ENCODE measurements at regions not wholly inside any gene's neighbourhood (a gene's known extent, or its start where the extent isn't known, plus 50 kb on each side); places are given as distances from the start of the nearest gene placed in this dataset.
"Not testable (repeated sequence)": the region's sequence is repeated elsewhere in the genome, so short reads cannot be mapped to it uniquely, and the experiment has no call there.

DNA sequence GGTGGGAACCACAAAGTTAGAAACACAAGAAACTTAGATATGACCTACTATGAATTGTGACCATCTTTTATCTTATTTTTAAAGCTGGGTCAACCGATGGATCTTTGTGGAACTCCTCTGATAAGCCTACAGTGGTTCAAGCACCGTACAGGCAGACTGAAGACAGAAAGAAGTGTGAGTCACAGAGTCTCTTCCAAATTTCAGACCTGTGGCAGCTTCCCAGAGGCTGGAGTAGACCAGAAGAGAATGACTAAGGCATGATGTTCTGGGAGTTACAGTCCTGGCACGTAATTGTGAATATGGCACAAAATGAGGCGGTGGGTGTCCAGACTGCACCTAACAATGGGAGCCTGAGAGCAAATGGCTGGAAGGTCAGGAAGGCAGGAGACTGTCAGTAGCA is 70.0 kb downstream of the LMO4 start:
- DNase-seq = no peak

DNA sequence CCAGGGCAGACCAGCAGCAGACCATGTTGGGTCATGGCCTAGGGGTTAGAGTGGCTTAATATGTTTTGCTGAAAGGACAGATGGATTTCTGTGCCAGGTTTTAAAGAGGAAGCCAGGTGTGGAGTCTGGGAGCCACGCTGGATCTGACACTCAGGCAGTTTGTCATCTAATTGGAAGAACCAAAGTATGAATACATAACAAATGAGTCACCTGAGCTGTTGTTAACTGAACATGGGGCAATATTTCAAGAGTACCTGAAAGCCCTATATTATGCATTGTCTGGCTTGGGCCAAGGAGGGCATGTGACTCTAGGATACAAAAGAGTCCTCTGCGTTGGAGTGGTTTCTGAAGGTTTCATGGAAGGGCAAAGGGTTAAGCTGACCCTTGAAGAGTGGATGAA is 70.6 kb downstream of the LMO4 start:
- no peak for DNase-seq

DNA sequence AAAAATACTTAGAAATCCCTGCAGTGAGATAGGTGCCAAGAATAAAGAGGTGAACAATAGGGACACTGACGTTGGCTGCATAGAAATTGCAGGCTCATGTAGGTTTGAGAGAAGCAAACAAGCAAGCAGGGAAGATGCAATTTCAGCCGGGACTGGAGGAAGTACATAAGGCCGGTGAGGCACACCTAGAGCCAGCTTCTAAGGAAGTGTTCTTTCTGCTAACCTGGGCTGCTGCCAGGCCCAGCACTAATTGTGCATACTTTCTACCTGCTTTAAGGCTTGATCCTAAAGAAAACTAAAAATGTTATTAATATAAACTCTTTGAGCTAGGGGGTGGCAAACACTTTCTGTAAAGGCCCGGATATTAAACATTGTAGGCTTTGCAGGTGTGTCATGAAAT is 71.0 kb downstream of the LMO4 start:
- DNase-seq = no peak

DNA sequence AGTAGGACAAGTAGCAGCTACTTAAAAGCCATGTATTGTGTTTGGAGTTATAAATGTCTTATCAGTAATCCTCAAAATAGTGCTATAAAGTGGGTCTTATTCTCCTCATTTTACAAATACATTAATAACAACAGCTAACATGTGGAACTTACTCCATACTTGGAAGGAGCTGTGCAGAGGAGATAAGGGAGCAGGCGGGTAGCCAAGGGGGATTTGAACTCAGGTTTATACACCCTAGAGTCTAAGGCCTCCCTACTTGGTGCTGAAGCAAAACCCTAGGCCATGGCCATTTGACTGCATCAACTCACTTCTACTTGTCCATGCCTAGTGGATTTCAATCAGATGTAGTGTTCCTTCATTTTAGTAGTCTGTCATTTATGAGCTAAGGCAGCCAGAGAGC is 72.1 kb downstream of the LMO4 start:
- DNase-seq = no peak

- DNase-seq = no peak
Observed at GRCh38 chr1:87402241-87403002, 73.7 kb downstream of the LMO4 start.

DNA sequence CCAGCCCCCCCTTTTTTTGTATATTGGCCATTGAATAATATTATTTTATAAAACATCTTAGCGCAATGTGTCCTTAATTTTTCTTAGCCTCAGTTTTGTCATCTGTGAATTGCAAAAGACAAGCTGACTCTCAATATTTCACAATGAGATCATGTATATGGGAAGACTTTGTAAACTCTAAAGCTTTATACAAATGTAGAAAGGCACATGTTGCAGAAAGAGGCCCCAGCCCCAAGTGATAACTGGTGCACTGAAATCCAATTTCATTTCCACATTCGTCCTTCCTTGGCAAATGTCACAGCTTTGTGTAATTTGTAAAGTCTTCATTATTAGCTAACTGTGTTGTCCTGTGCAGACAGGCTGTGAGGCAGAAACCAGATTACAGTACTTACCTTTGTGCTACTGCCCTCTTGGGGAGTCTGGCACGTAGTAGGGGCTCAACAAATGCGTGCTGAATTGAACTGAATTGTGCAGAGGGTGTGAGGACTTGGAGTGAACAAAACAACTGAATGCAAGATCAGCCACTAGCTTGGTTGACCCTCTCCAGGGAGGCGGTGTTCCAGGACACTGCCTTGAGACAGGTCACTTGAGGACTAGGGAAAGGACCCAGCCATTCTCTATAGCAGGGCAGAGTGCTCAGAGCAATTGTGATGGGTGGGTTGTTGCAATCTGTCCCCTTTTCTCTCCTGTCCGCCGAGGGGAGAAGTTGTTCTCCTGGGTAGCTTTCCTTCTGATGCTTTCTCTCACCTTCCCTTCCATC is 74.6 kb downstream of the LMO4 start:
- no peak for DNase-seq

DNA sequence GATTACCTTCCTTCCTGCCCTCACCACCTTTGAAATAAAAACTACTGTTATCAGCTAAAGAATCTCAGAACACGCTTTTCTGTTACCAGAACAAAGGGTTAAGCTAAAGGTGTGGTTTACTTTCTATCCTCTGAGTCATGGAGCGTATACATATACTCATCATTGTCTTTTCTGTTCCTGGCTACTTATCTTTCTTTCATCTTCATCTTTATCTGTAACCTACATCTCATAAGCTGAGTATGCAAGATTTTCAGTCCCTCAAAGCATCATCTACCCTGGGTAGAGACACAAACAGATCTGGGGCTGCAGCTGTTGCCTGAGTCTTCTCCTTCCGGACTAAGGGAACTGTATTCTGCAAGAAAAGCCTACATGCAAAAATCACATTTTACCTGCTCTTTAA is 75.6 kb downstream of the LMO4 start:
- DNase-seq = peak; percentile 67

DNA sequence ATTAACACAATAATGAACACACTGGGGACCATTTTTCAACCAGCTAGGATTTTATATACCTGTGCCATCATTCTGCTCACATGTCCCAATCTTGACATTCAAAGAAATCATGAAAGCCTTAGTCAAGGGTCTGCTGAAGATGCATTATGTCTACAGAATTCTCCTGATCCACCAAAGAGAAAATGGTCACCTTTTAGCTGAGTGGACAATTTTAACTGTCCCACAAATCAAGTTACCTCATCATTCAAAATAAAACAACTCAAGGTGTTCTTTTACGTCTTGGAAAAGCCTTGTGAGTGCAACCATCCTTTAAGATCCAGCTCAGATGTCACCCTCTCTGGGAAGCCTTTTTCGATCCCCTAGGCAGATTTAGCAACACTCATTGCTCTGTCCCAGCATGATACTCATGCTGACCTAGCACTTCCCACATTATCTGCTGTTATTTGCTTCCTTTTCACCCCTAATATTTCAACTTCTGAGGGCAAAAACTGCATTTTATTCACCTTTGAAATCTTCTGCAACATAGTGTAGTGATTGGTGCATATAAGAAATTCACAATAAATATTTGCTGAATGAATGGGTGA is 80.1 kb downstream of the LMO4 start:
- no peak for DNase-seq

DNA sequence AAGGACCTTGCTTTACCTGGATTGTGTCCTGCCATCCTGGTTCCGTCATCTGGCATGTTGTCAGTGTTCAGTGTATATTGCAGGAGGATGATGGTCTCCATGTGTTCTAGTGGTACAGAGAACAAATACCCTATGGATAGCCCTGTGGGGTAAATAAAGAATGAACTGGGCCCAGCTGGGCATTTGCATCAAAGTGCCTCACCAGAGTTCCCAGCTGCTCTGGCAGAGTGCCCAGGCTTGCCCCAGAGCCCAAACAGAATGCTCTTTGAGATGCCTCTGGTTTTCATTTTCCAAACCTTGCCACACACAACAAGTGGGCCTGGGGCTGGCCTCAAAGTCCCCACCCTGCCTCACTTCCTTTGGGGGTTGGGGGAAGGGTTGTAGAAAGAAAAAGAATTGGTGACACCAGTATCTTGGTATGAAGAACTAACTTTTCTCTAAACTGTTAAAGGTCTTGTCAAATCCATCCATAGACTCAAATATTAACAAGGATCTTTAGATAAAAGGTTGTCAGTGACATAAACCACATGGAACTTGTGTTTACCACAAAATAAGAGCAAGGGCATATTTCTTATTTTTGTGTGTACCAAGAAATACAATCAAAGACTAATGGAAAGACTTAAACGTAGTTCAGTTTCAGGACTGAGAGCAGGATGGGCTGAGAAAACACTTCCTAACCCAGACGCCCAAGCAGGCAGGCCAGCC is 82.2 kb downstream of the LMO4 start:
- DNase-seq = no peak

- DNase-seq = not testable (repeated sequence)
Observed at GRCh38 chr1:87413846-87414245, 85.2 kb downstream of the LMO4 start.

DNA sequence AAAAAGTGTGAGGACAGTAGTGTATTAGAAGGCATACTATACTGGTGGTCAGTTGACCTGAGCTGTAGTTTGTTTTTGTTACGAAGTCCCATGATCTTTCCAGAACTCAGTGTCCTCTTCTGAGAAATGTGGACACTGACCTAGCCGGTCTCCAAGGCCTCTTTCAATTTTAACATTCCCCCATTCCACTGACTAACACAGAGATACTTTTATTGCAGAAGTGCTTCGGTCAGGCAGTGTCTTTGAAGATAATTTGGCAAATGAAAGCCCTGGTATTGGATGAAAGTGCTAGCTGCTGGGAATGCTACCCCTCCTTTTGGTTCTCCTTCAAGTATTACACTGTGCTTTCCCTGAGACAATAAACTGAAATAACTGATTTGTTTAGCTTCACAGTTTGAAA is 89.4 kb downstream of the LMO4 start:
- no peak for DNase-seq

GRCh38 chr1:87421809-87422208 is 93.1 kb downstream of the LMO4 start:
- no peak for DNase-seq

- no peak for DNase-seq
Observed at GRCh38 chr1:87424541-87424940, 95.9 kb downstream of the LMO4 start.

DNA sequence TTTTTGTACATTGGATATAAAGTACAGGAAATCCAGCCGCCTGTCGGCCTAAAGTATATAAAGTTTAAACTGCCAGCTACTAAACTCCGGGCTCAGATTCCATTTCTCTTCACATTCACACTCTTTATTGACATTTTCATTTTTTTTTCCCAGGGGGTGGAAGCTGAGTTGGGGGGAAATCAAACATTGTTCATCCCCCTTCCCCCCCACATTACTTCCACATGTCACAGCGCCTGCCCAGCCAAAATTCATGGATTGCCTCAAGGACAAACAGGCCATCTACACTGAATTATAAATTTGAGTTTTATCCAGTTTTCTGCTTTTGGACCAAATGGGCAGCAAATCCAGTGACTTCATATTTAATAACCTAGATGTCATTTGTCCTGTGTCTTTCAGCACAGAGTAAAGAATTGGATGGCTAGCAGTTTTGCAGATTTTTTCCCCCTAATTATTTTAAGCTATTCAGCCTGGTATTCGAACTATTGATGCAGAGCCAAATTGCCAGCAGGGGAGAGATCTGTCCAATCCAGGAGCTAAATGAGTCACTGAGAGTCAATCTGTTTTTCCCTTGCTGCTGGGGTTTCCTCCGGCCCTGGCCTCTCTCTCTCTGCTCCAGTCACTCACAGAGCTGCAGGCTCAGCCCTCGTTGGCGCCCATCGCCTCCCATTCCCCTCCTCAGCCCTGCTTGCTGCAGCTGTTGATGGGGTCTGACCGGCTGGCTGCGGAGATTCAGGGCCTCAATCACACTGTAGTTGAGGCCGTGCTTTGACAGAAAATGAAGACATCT is 98.0 kb downstream of the LMO4 start:
- DNase-seq = no peak

DNA sequence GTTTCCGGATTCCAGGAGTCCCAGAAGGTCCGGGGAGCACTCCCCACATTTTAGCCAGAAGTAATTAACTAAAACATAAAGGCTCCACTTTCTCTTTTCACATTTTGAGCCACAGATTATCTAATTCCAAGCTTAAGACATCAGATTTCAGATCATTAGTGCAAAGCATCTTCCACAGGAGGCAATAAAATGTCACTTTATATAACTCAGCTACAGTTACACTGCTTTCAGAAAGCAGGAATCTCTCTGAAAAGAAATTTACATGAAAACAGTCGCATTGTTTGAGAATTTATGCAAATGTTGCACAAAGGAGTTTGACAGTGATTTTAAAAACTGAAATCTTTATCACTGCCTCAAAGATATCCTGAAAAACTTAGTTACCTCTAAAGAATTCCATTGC is 99.7 kb downstream of the LMO4 start:
- DNase-seq = no peak

DNA sequence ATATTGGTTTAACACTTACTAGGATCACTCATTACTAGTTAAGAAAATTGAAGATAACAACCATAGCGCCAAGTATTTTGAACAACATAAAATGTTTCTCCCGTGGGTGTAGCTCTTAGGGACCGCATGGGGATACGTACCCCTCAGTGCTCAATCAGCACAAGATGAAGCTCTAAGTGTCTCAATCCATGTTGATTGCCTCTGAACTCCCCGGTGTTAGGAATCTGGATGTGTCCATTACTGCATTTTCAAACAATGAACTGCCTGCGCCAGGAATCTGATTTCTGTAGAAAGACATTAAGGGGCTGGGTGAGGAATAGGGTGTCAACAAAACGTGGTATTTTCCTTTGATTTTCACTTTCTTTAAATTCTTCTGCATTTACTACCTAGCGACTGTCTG is 100.2 kb downstream of the LMO4 start:
- DNase-seq = no peak

GRCh38 chr1:87432685-87433084 is 104.0 kb downstream of the LMO4 start:
- no peak for DNase-seq

DNA sequence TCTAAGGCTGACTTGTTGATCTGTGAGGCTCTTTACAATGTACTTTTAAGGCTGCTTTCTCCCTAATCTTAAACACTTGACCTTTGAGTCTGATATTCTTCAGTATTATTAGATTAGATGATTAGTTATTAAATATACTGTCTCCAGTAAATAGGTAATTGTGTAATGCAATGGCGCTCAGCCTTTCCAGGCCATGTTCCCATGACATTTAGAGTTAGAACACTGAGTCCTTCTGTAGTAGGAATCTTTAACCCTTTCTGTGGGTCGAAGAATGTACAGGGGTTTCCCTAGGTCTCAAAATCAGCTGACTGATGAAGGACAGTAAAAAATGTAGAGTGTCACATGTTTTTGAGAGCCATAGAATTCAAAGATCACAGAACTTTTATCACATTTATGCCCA is 104.4 kb downstream of the LMO4 start:
- DNase-seq = not testable (repeated sequence)

DNA sequence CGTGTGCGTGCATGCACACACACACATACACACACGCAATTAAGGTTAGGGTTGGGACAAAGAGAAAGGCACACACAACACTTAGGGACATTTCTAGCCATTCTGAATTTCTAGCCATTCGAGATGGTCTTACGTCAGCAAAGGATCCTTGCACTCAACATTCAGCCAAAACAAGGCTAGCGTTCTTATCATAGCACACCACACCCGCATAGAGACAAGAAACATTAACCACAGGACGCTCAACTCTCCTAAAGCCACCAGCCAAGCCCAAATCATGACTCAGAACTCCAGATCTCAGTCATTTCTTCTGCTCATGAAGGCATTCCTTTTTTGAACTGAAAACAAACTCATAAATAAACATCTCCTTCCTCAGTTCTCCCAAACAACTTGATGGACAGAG is 106.8 kb downstream of the LMO4 start:
- DNase-seq = peak; percentile 70

DNA sequence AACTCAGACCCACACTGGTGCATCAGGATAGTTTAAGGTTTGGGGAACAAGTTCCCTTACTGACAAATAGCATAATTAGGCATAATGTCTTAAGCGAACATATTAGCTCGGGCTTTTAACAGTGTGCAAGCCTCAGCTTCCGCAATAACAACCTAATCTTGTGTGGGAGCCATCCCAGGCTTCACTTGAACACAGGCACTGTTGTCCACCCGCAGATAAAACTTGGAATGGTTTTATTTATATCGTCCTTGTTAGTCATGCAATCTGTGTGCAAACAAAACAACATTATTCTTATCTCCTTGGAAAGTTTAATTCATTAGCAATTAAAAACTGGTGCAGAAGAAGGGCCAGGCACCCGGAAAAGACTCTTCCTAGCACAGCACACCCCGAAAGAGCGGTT is 107.4 kb downstream of the LMO4 start:
- DNase-seq = not testable (repeated sequence)

DNA sequence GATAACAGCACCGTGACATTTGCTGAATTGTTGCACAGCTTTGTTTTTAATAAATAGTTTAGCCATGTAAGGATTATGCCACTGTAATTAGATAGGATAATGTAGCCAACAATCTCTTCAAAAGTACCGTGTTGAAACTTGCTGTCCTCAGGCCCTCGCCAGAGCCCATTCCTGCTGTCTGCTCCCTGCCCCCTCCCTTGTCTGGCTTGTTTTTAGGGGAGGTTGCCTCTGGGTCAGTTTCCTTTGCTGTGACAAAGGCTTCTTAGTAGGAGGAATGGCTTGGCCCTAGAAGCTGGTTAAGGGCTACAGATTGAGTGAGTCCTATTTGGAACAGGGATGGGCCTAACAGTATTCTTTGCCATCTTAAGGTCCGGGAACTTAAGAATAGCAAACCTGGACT is 107.9 kb downstream of the LMO4 start:
- no peak for DNase-seq

DNA sequence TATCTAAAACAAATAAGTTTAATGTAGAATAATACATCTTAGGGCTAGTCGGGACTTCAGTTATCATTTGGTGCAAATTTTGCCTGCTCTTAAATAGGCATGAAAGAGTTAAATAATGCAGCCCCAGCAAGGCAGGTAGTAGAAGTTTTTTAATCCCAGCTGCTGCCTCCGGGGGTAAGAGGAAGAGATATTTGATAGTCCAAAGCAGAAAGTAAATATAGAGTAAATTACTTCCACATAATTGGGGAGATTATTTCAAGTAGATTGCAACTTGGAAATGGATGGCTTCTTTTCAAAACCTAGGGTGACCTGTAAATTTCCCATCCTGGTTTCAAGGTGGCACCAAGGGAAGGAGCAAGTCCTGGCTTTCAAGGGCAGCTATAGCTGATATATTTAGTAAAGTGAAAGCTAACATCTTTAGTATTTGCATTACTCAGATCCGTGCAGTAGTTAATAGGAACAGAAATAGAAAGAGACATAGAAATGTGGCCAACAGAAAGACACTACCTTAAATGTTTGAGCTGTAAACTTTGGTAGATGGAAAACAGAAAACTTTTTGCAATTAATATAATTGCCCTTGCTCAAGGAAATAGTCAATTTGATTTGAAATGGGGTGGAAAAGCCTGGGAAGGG is 109.1 kb downstream of the LMO4 start:
- DNase-seq = no peak

Measured in activated CD4-positive, alpha-beta T cell treated with anti-CD3 and anti-CD28 coated beads, Interleukin-2, Interleukin-6, amounts not matched to agents 100 ng/mL and 50 ng/mL, durations not matched to agents 16 hours and 8 hours (primary cell).